ENCODE measurements at regions not wholly inside any gene's neighbourhood (a gene's known extent, or its start where the extent isn't known, plus 50 kb on each side); places are given as distances from the start of the nearest gene placed in this dataset.

DNA sequence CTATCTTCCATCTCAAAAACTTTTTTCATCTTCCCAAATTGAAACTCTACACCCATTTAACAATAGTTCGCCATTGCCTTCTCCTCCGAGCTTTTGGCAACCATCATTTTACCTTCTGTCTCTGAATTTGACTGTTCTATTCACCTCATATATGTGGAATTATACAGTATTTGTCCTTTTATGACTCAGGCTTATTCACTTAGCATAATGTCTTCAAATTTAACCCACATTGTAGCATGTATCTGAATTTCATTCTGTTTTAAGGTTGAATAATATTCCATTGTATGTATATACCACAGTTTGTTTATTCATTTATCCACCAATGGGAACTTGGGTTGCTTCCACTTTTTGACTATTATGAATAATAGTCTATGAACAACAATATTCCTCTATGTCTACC is 233.9 kb downstream of the GPD2 start:
- Histone ChIP-seq H3K27me3 (ENCODE audit: control insufficient read depth, insufficient read depth, low read length) (no peaks in the 10 kb centered on the region), H3K23ac (ENCODE audit: low read depth, low read length) (no peak overlapping the region), H2AK9ac (replicated peaks; ENCODE audit: low read depth, low read length, poor library complexity) (no peak overlapping the region), H4K91ac (ENCODE audit: insufficient read depth, low read depth, low read length) (no peak overlapping the region), H3K4me1 (ENCODE audit: control insufficient read depth, insufficient read depth, low read length) (no peaks in the 10 kb centered on the region), H4K5ac (ENCODE audit: low read depth, low read length) (no peak overlapping the region), H3K9me3 (ENCODE audit: control insufficient read depth, insufficient read depth, low read length) (no peaks in the 10 kb centered on the region), H3K9me1 (ENCODE audit: insufficient read depth, low read length) (no peaks in the 10 kb centered on the region), H4K8ac (ENCODE audit: low read depth in 2 of 2, low read length in 2 of 2) (no peak overlapping the region), H2AK5ac (ENCODE audit: low read depth, low read length) (no peak overlapping the region), H2BK20ac (ENCODE audit: low read depth, low read length) (no peak overlapping the region), H3K4me3 (ENCODE audit: insufficient read depth, low read depth, low read length) (no peak overlapping the region), H4K20me1 (ENCODE audit: insufficient read depth, low read length) (no peaks in the 10 kb centered on the region), H3K18ac (ENCODE audit: low read depth, low read length) (no peak overlapping the region), H3K79me1 (ENCODE audit: low read depth in 1 of 2, low read length in 2 of 2) (no peaks in the 10 kb centered on the region), H2BK15ac (ENCODE audit: low read depth, low read length) (no peak overlapping the region), H3K4ac (ENCODE audit: low read depth, low read length) (no peak overlapping the region), H3K27ac (ENCODE audit: insufficient read depth, low read length) (no peak overlapping the region), H3K9ac (ENCODE audit: low read depth, low read length) (no peak overlapping the region), H3K4me2 (ENCODE audit: low read depth, low read length) (no peak overlapping the region), H3K56ac (ENCODE audit: extremely low read depth, insufficient read depth, low read length) (no peak overlapping the region), H3K36me3 (ENCODE audit: control insufficient read depth, insufficient read depth, low read length) (no peaks in the 10 kb centered on the region), H2BK120ac (ENCODE audit: low read depth, low read length) (no peak overlapping the region), H3K14ac (replicated peaks; ENCODE audit: low read depth, low read length) (no peak overlapping the region), H2BK5ac (ENCODE audit: low read depth, low read length, poor library complexity, severe bottlenecking) (no peak overlapping the region), H2AFZ (replicated peaks; ENCODE audit: low read length, poor library complexity) (no peak overlapping the region)
- intact Hi-C loops (cut with micrococcal nuclease): no loop called here
- ChIA-PET POLR2A (ENCODE audit: unreplicated experiment) (no interaction called here), CTCF (no interaction called here)
- TF ChIP-seq RCOR1 (IDR thresholded peaks at IDR 0.05; ENCODE audit: insufficient replicate concordance, low read length): no peak
- no peak for TF ChIP-seq FOS (IDR thresholded peaks at IDR 0.05; ENCODE audit: low read depth, low read length)
- no peak for TF ChIP-seq MAZ (IDR thresholded peaks at IDR 0.05; ENCODE audit: borderline replicate concordance, low read depth, low read length)
- no peak for TF ChIP-seq RAD21 (IDR thresholded peaks at IDR 0.05; ENCODE audit: low read length)
- no peak for TF ChIP-seq CEBPB (IDR thresholded peaks at IDR 0.05; ENCODE audit: low read depth, low read length)
- no peak for TF ChIP-seq POLR2A (IDR thresholded peaks at IDR 0.05; ENCODE audit: low read depth, low read length)
- TF ChIP-seq CHD1 (IDR thresholded peaks at IDR 0.05; ENCODE audit: low read depth, low read length): no peak
- TF ChIP-seq, protein P1, sequence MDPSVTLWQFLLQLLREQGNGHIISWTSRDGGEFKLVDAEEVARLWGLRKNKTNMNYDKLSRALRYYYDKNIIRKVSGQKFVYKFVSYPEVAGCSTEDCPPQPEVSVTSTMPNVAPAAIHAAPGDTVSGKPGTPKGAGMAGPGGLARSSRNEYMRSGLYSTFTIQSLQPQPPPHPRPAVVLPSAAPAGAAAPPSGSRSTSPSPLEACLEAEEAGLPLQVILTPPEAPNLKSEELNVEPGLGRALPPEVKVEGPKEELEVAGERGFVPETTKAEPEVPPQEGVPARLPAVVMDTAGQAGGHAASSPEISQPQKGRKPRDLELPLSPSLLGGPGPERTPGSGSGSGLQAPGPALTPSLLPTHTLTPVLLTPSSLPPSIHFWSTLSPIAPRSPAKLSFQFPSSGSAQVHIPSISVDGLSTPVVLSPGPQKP (IDR thresholded peaks at IDR 0.05; ENCODE audit: borderline replicate concordance, low read depth, low read length): no peak
- TF ChIP-seq, protein P2, sequence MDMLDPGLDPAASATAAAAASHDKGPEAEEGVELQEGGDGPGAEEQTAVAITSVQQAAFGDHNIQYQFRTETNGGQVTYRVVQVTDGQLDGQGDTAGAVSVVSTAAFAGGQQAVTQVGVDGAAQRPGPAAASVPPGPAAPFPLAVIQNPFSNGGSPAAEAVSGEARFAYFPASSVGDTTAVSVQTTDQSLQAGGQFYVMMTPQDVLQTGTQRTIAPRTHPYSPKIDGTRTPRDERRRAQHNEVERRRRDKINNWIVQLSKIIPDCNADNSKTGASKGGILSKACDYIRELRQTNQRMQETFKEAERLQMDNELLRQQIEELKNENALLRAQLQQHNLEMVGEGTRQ (IDR thresholded peaks at IDR 0.05; ENCODE audit: low read depth, low read length): no peak
- no peak for TF ChIP-seq RFX5 (IDR thresholded peaks at IDR 0.05; ENCODE audit: low read depth, low read length)
- ATAC-seq (ENCODE audit: low read depth): no peak
- DNase-seq: no peak
- in situ Hi-C loops (cut with MboI; ENCODE audit: low sequenced_read_pairs): no loop called here
- no TSS peak for BruUV-seq (replicated peaks)
- WGBS, 2 experiments (ENCODE audit: extremely low coverage in 2 of 2, insufficient read length in 1 of 2): 100% methylated on average over 1 of the region's 2 CpGs; no CpG with 5 or more reads in 1 of the 2 experiments
- dilution Hi-C loops (cut with HindIII; ENCODE audit: low sequenced_read_pairs, unreplicated experiment): no loop called here

Data from IMR-90 (cell line).